H9 (cell line): ENCODE measurements at regions not wholly inside any gene's neighbourhood (a gene's known extent, or its start where the extent isn't known, plus 50 kb on each side); places are given as distances from the start of the nearest gene placed in this dataset.

ENCODE experiments used
- DNase-seq: peaks from one replicate; pipeline ENCODE4 v3.0.0-alpha.2; 2017
- H2AFZ ChIP-seq: one replicate; pipeline ENCODE4 v1.6.1; 2013; ENCODE audit warnings: mild to moderate bottlenecking, low read length, control low read depth, moderate library complexity
- H2AK5ac ChIP-seq: 2 replicates; pipeline ENCODE4 v1.6.1; 2013; ENCODE audit warnings: low read length, control low read depth, mixed read lengths; ENCODE audit not compliant: insufficient read length
- H2BK120ac ChIP-seq: one replicate; pipeline ENCODE4 v1.6.1; 2013; ENCODE audit warnings: low read depth, mild to moderate bottlenecking, low read length, control low read depth, inconsistent platforms; ENCODE audit not compliant: poor library complexity, severe bottlenecking
- H2BK12ac ChIP-seq: 2 replicates; pipeline ENCODE4 v1.6.1; 2013; ENCODE audit warnings: low read length, control low read depth, mixed read lengths, low read depth; ENCODE audit not compliant: insufficient read length
- H2BK15ac ChIP-seq: 2 replicates; pipeline ENCODE4 v1.6.1; 2013; ENCODE audit warnings: low read depth, low read length, control low read depth
- H2BK20ac ChIP-seq: one replicate; pipeline ENCODE4 v1.6.1; 2013; ENCODE audit warnings: low read depth, mild to moderate bottlenecking, low read length, control low read depth, inconsistent platforms; ENCODE audit not compliant: poor library complexity, severe bottlenecking
- H2BK5ac ChIP-seq: 2 replicates; pipeline ENCODE4 v1.6.1; 2013; ENCODE audit warnings: low read length, control low read depth, mixed read lengths; ENCODE audit not compliant: insufficient read length
- H3K14ac ChIP-seq: 2 replicates; pipeline ENCODE4 v1.6.1; 2013; ENCODE audit warnings: low read length, control low read depth; ENCODE audit not compliant: insufficient read depth
- H3K18ac ChIP-seq: 2 replicates; pipeline ENCODE4 v1.6.1; 2013; ENCODE audit warnings: low read depth, mild to moderate bottlenecking, mixed read lengths, low read length, control low read depth; ENCODE audit not compliant: insufficient read length
- H3K23ac ChIP-seq: 2 replicates; pipeline ENCODE4 v1.6.1; 2013; ENCODE audit warnings: low read length, control low read depth, mixed read lengths, low read depth; ENCODE audit not compliant: insufficient read length
- H3K23me2 ChIP-seq: 2 replicates; pipeline ENCODE4 v1.6.1; 2013; ENCODE audit warnings: low read depth, mild to moderate bottlenecking, mixed read lengths, low read length, control low read depth; ENCODE audit not compliant: insufficient read length, poor library complexity, severe bottlenecking
- H3K27ac ChIP-seq: 2 replicates; pipeline ENCODE4 v1.5.1; 2013; ENCODE audit warnings: low read length, control low read depth, mixed read lengths, low read depth; ENCODE audit not compliant: insufficient read length
- H3K27me3 ChIP-seq: 2 replicates; pipeline ENCODE4 v1.6.1; 2013; ENCODE audit warnings: low read length, control low read depth, inconsistent platforms; ENCODE audit not compliant: insufficient read depth
- H3K4ac ChIP-seq: 2 replicates; pipeline ENCODE4 v1.6.1; 2013; ENCODE audit warnings: low read depth, mild to moderate bottlenecking, control low read depth, inconsistent platforms, low read length, moderate library complexity
- H3K4me1 ChIP-seq: 2 replicates; pipeline ENCODE4 v1.6.1; 2013; ENCODE audit warnings: low read length, control low read depth, inconsistent platforms; ENCODE audit not compliant: insufficient read depth
- H3K4me2 ChIP-seq: 2 replicates; pipeline ENCODE4 v1.6.1; 2013; ENCODE audit warnings: low read length, control low read depth, mixed read lengths; ENCODE audit not compliant: insufficient read length, insufficient read depth
- H3K56ac ChIP-seq: 2 replicates; pipeline ENCODE4 v1.6.1; 2013; ENCODE audit warnings: low read depth, mild to moderate bottlenecking, mixed read lengths, low read length, control low read depth; ENCODE audit not compliant: insufficient read length
- H3K79me1 ChIP-seq: 2 replicates; pipeline ENCODE4 v1.6.1; 2013; ENCODE audit warnings: low read depth, mild to moderate bottlenecking, moderate library complexity, low read length, control low read depth, inconsistent platforms; ENCODE audit not compliant: insufficient read depth, poor library complexity, severe bottlenecking
- H3K79me2 ChIP-seq: 2 replicates; pipeline ENCODE4 v1.6.1; 2013; ENCODE audit warnings: low read length, control low read depth, inconsistent platforms; ENCODE audit not compliant: insufficient read depth
- H3K9ac ChIP-seq: 2 replicates; pipeline ENCODE4 v1.6.1; 2013; ENCODE audit warnings: low read length, control low read depth, mixed read lengths; ENCODE audit not compliant: insufficient read length; ENCODE audit errors: extremely low read depth
- H3K9me3 ChIP-seq: one replicate; pipeline ENCODE4 v1.6.1; 2013; ENCODE audit warnings: low read depth, low read length, inconsistent platforms; ENCODE audit not compliant: control insufficient read depth
- H3T11ph ChIP-seq: one replicate; pipeline ENCODE4 v1.6.1; 2013; ENCODE audit warnings: mild to moderate bottlenecking, low read length, control low read depth, inconsistent platforms
- H4K20me1 ChIP-seq: one replicate; pipeline ENCODE4 v1.6.1; 2013; ENCODE audit not compliant: control insufficient read depth, insufficient read length, insufficient read depth
- H4K5ac ChIP-seq: 2 replicates; pipeline ENCODE4 v1.6.1; 2013; ENCODE audit warnings: low read depth, mild to moderate bottlenecking, mixed read lengths, low read length, control low read depth; ENCODE audit not compliant: insufficient read length
- H4K8ac ChIP-seq: replicated peaks from 2 replicates; pipeline ENCODE4 v1.6.1; 2013; ENCODE audit warnings: low read length, control low read depth, mixed read lengths, low read depth; ENCODE audit not compliant: insufficient read length
- H4K91ac ChIP-seq: 2 replicates; pipeline ENCODE4 v1.6.1; 2013; ENCODE audit warnings: low read depth, mild to moderate bottlenecking, moderate library complexity, mixed read lengths, low read length, control low read depth; ENCODE audit not compliant: insufficient read length
- H3K27ac Mint-ChIP-seq, 3 experiments: 2 replicates in 2 of 3; 3 replicates in 1 of 3; pipeline ENCODE4 v1.8.0; 2020 to 2021; ENCODE audit warnings: mixed read lengths in 3 of 3, mild to moderate bottlenecking in 1 of 3, moderate library complexity in 1 of 3
- H3K27me3 Mint-ChIP-seq: 2 replicates; pipeline ENCODE4 v1.8.0; 2021; ENCODE audit warnings: low read depth, mild to moderate bottlenecking, moderate library complexity, mixed read lengths
- H3K36me3 Mint-ChIP-seq, 3 experiments: 2 replicates in 2 of 3; 3 replicates in 1 of 3; pipeline ENCODE4 v1.8.0; 2020 to 2021; ENCODE audit warnings: low read depth in 3 of 3, mixed read lengths in 3 of 3; ENCODE audit not compliant: insufficient read depth in 1 of 3
- H3K4me1 Mint-ChIP-seq, 2 experiments: 2 replicates each; pipeline ENCODE4 v1.8.0; 2020; ENCODE audit warnings: mixed read lengths in 2 of 2
- H3K4me3 Mint-ChIP-seq, 2 experiments: 2 replicates in 1 of 2; 3 replicates in 1 of 2; pipeline ENCODE4 v1.8.0; 2020 to 2021; ENCODE audit warnings: mild to moderate bottlenecking in 2 of 2, mixed read lengths in 2 of 2, moderate library complexity in 1 of 2
- H3K9me3 Mint-ChIP-seq, 2 experiments: 2 replicates in 1 of 2; 3 replicates in 1 of 2; pipeline ENCODE4 v1.8.0; 2020; ENCODE audit warnings: mild to moderate bottlenecking in 2 of 2, mixed read lengths in 2 of 2, moderate library complexity in 1 of 2
- WGBS: extraction: QIAGEN DNeasy Blood & Tissue Kit; methylation state at CpG from one replicate; pipeline ENCODE4 v1.1.7; 2013; ENCODE audit warnings: missing lambda C conversion rate, low lambda C conversion rate, mixed read lengths; ENCODE audit not compliant: insufficient read length; ENCODE audit errors: extremely low coverage; 5-methylcytosine and 5-hydroxymethylcytosine counted together
- TF ChIP-seq, protein P1 (sequence below): fragments of 200-600 bp; sonication (generic); conservative IDR thresholded peaks from 3 replicates; pipeline ENCODE4 v1.8.0; 2021; ENCODE audit warnings: antibody characterized with exemption, mild to moderate bottlenecking

DNA sequence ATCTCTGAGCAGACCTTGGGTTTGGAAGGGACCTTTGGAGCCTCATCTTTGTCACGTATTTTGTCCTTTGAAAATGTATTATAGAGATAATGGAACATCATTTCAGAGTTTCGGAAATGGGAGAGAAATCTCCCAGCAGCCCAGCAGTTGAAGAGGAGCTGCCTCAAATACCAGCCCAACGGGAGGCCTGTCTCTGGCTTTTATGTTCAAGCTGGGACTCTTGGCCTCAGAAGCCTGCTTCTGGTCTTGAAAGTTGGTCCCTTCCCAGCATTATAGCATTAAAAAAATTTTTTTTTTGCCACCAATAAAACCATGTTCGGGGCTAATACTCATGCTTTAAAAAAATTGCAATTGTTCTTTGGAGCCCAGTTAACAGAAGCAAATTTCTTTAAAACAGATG, 73.4 kb upstream of the CTBP2 start:
- H3K14ac ChIP-seq, result no peak overlapping the region
- H3K4me1 Mint-ChIP-seq, result peaks cover 30 to 32% of the 10 kb centered on the region in 2 experiments
- H2AK5ac ChIP-seq, result no peak overlapping the region
- no peak overlapping the region for H3K27ac ChIP-seq
- no peak for DNase-seq
- no peaks in the 10 kb centered on the region for H3K79me2 ChIP-seq
- H3K27ac Mint-ChIP-seq, result no peak overlapping the region
- no peak overlapping the region for H2BK15ac ChIP-seq
- no peak overlapping the region for H2BK12ac ChIP-seq
- TF ChIP-seq, protein P1, sequence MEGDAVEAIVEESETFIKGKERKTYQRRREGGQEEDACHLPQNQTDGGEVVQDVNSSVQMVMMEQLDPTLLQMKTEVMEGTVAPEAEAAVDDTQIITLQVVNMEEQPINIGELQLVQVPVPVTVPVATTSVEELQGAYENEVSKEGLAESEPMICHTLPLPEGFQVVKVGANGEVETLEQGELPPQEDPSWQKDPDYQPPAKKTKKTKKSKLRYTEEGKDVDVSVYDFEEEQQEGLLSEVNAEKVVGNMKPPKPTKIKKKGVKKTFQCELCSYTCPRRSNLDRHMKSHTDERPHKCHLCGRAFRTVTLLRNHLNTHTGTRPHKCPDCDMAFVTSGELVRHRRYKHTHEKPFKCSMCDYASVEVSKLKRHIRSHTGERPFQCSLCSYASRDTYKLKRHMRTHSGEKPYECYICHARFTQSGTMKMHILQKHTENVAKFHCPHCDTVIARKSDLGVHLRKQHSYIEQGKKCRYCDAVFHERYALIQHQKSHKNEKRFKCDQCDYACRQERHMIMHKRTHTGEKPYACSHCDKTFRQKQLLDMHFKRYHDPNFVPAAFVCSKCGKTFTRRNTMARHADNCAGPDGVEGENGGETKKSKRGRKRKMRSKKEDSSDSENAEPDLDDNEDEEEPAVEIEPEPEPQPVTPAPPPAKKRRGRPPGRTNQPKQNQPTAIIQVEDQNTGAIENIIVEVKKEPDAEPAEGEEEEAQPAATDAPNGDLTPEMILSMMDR, result no peak
- H3K27me3 Mint-ChIP-seq, result peaks cover 1% of the 10 kb centered on the region; the same call in 1 of the 2 replicates
- H3K9me3 ChIP-seq, result no peaks in the 10 kb centered on the region
- H4K5ac ChIP-seq, result no peak overlapping the region
- H4K20me1 ChIP-seq, result no peaks in the 10 kb centered on the region
- no peak overlapping the region for H3K56ac ChIP-seq
- H4K91ac ChIP-seq, result no peak overlapping the region
- no peak overlapping the region for H2BK120ac ChIP-seq
- H3K23ac ChIP-seq, result no peak overlapping the region
- H3K36me3 Mint-ChIP-seq, result peaks cover 5 to 19% (median 10%) of the 10 kb centered on the region in 3 experiments
- no CpG with 5 or more reads among the region's 4 CpGs for WGBS
- no peak overlapping the region for H3K4ac ChIP-seq
- H4K8ac ChIP-seq, result no peak overlapping the region
- no peak overlapping the region for H3K4me3 Mint-ChIP-seq
- no peak overlapping the region for H3K9ac ChIP-seq
- H2BK20ac ChIP-seq, result no peak overlapping the region
- no peak overlapping the region for H3K4me2 ChIP-seq
- H3K9me3 Mint-ChIP-seq, result peaks cover 20 to 22% of the 10 kb centered on the region in 2 experiments
- peaks cover 3% of the 10 kb centered on the region; the same call in 1 of the 2 replicates for H3K4me1 ChIP-seq
- H3K79me1 ChIP-seq, result no peaks in the 10 kb centered on the region
- no peaks in the 10 kb centered on the region for H3K27me3 ChIP-seq
- no peak overlapping the region for H2AFZ ChIP-seq
- no peak overlapping the region for H3K18ac ChIP-seq
- H3K23me2 ChIP-seq, result no peaks in the 10 kb centered on the region
- no peak overlapping the region for H3T11ph ChIP-seq
- no peak overlapping the region for H2BK5ac ChIP-seq
